ENCODE measurements at regions not wholly inside any gene's neighbourhood (a gene's known extent, or its start where the extent isn't known, plus 50 kb on each side); places are given as distances from the start of the nearest gene placed in this dataset.
A peak's percentile ranks its signal among the peaks of the same experiment; 100 is the strongest.
"Not testable (repeated sequence)": the region's sequence is repeated elsewhere in the genome, so short reads cannot be mapped to it uniquely, and the experiment has no call there.

GRCh38 chr10:81405399-81405798, 469.6 kb upstream of the NRG3 start:
- no peak for DNase-seq (ENCODE audit: low read depth)
- TF ChIP-seq CTCF (conservative IDR thresholded peaks at IDR 0.05; ENCODE audit: low read depth, low read length), result no peak
- no peak overlapping the region for H3K4me3 ChIP-seq (ENCODE audit: low read length)

DNA sequence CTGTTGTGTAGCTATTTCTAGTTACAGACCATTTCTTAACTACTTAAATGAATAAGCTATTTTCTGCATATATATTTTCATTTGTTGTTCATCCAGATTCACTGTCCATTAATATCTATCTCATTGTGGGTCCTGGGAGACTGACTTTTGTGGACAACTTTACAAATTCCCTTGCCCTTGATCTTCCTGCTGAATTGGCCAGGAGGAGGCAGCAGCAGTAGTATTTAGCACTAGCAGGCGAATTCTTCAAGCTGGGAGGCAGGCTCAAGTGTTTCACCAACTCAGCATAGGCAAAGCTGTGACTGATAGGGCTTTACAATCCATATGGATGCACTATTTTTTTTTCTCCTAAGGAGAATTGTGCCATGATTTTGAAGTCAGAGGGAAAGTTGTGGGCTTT, 461.0 kb upstream of the NRG3 start:
- TF ChIP-seq CTCF (conservative IDR thresholded peaks at IDR 0.05; ENCODE audit: low read depth, low read length), result peak; percentile 57
- DNase-seq (ENCODE audit: low read depth), result peak; percentile 6

GRCh38 chr10:81426722-81427121, 448.3 kb upstream of the NRG3 start:
- no peak for DNase-seq (ENCODE audit: low read depth)
- no peak for TF ChIP-seq CTCF (conservative IDR thresholded peaks at IDR 0.05; ENCODE audit: low read depth, low read length)
- no peak overlapping the region for H3K4me3 ChIP-seq (ENCODE audit: low read length)

More for the DNA sequence above, 461.0 kb upstream of the NRG3 start:
- H3K4me3 ChIP-seq (ENCODE audit: low read length), result no peak overlapping the region

GRCh38 chr10:81428456-81429134, 446.4 kb upstream of the NRG3 start:
- H3K4me3 ChIP-seq (ENCODE audit: low read length), result no peak overlapping the region
- no peak for TF ChIP-seq CTCF (conservative IDR thresholded peaks at IDR 0.05; ENCODE audit: low read depth, low read length)
- DNase-seq (ENCODE audit: low read depth), result no peak

DNA sequence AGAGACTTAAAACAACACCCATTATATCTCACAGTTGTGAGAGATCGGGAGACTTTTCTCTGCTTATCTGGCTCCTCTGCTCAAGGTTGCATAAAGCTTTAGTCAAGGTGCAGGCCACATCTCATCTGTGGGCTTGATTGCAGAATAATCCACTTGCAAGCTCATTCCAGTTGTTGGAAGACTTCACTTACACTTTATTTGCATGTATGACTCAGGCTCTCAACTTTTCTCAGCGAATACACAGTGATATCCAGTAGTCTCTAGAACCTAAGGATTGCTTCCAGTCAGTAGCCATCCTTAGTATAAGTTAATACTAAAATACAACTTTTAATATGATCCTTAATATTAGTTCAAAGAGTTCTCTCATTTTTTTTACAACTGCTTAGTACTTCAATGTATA, 435.5 kb upstream of the NRG3 start:
- no peak overlapping the region for H3K4me3 ChIP-seq (ENCODE audit: low read length)
- DNase-seq (ENCODE audit: low read depth), result no peak
- no peak for TF ChIP-seq CTCF (conservative IDR thresholded peaks at IDR 0.05; ENCODE audit: low read depth, low read length)

DNA sequence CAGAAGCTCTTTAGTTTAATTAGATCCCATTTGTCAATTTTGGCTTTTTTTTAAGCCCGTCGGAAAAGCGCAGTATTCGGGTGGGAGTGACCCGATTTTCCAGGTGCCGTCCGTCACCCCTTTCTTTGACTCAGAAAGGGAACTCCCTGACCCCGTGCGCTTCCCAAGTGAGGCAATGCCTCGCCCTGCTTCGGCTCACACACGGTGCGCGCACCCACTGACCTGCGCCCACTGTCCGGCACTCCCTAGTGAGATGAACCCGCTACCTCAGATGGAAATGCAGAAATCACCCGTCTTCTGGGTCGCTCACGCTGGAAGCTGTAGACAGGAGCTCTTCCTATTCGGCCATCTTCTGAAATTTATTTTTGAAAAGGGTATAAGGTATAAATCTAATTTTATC, 433.4 kb upstream of the NRG3 start:
- not testable (repeated sequence) for DNase-seq (ENCODE audit: low read depth); H3K4me3 ChIP-seq (ENCODE audit: low read length)

DNA sequence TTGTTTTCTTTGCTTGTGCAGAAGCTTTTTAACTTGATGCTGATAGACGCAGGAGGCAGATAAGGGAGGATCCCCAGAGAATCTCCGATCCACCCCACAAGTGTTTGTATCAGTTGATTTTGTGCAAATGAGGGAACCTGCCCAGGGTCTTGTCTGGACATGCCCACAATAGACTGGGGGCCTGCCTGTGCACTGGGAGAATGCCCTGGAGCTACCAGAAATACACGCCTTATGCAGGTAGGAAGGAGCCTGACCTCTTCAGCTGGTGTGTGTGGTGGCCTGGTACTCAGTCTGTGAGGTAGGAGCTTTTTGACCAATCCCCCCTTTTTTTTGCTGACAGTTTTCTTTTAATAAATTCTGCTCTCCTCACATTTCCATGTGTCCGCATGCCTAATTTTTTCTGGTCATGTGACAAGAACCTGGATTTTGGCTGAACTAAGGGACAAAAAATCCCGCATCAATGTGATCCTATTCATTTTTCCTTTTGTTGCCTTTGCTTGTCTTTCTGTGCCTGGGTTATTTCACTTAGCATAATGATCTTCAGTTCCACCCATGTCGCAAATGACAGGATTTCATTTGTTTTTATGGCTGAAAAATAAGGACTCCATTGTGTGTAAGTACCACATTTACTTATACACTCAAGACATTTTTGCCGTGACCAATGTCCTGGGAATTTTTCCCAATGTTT, 430.6 kb upstream of the NRG3 start:
- no peak for TF ChIP-seq CTCF (conservative IDR thresholded peaks at IDR 0.05; ENCODE audit: low read depth, low read length)

More for the DNA sequence above, 430.6 kb upstream of the NRG3 start:
- no peak for DNase-seq (ENCODE audit: low read depth)
- H3K4me3 ChIP-seq (ENCODE audit: low read length), result no peak overlapping the region

Measured in retinal pigment epithelial cell (primary cell).